ENCODE measurements at regions not wholly inside any gene's neighbourhood (a gene's known extent, or its start where the extent isn't known, plus 50 kb on each side); places are given as distances from the start of the nearest gene placed in this dataset.

- TF ChIP-seq EZH2 (IDR thresholded peaks at IDR 0.05; ENCODE audit: borderline replicate concordance, low read depth, low read length, severe bottlenecking) (no peak), CTCF (IDR thresholded peaks at IDR 0.05; ENCODE audit: borderline replicate concordance, extremely low read depth, low read length, poor library complexity, severe bottlenecking) (no peak)
- Histone ChIP-seq H3K4me1 (ENCODE audit: insufficient read depth, low read length) (no peaks in the 10 kb centered on the region), H3K27me3 (ENCODE audit: insufficient read depth, low read length, poor library complexity) (no peaks in the 10 kb centered on the region), H3K4me3 (ENCODE audit: low read depth in 1 of 2, low read length in 2 of 2) (no peak overlapping the region), H3K36me3 (ENCODE audit: insufficient read depth, low read length) (no peaks in the 10 kb centered on the region), H4K20me1 (ENCODE audit: insufficient read depth, low read length) (no peaks in the 10 kb centered on the region), H3K79me2 (ENCODE audit: insufficient read depth, low read length) (no peaks in the 10 kb centered on the region), H3K27ac (ENCODE audit: low read length) (no peak overlapping the region), H3K4me2 (ENCODE audit: insufficient read depth, low read length) (no peak overlapping the region), H3K9ac (ENCODE audit: low read depth, low read length) (no peak overlapping the region), H3K9me3 (ENCODE audit: insufficient read depth, low read length, severe bottlenecking) (no peaks in the 10 kb centered on the region), H2AFZ (ENCODE audit: low read depth, low read length) (no peak overlapping the region)
- DNase-seq: no peak
- no peak for ATAC-seq (ENCODE audit: insufficient read depth, low read depth)
These were observed 72.6 kb upstream of the MC3R start for GRCh38 chr20:56175884-56176283.

- Histone ChIP-seq H3K4me1 (ENCODE audit: insufficient read depth, low read length) (no peaks in the 10 kb centered on the region), H2AFZ (ENCODE audit: low read depth, low read length) (no peak overlapping the region), H3K27ac (ENCODE audit: low read length) (no peak overlapping the region), H3K9ac (ENCODE audit: low read depth, low read length) (no peak overlapping the region), H3K36me3 (ENCODE audit: insufficient read depth, low read length) (no peaks in the 10 kb centered on the region), H3K4me2 (ENCODE audit: insufficient read depth, low read length) (no peak overlapping the region), H4K20me1 (ENCODE audit: insufficient read depth, low read length) (no peaks in the 10 kb centered on the region), H3K27me3 (ENCODE audit: insufficient read depth, low read length, poor library complexity) (no peaks in the 10 kb centered on the region), H3K79me2 (ENCODE audit: insufficient read depth, low read length) (no peaks in the 10 kb centered on the region), H3K9me3 (ENCODE audit: insufficient read depth, low read length, severe bottlenecking) (no peaks in the 10 kb centered on the region), H3K4me3 (ENCODE audit: low read depth in 1 of 2, low read length in 2 of 2) (no peak overlapping the region)
- no peak for DNase-seq
- ATAC-seq (ENCODE audit: insufficient read depth, low read depth): no peak
- TF ChIP-seq EZH2 (IDR thresholded peaks at IDR 0.05; ENCODE audit: borderline replicate concordance, low read depth, low read length, severe bottlenecking) (no peak), CTCF (IDR thresholded peaks at IDR 0.05; ENCODE audit: borderline replicate concordance, extremely low read depth, low read length, poor library complexity, severe bottlenecking) (no peak)
These were observed 70.3 kb upstream of the MC3R start for GRCh38 chr20:56178219-56178618.

- H3K27ac ChIP-seq (ENCODE audit: low read length): no peak overlapping the region
- DNase-seq: no peak
- H3K9ac ChIP-seq (ENCODE audit: low read depth, low read length): no peak overlapping the region
- TF ChIP-seq EZH2 (IDR thresholded peaks at IDR 0.05; ENCODE audit: borderline replicate concordance, low read depth, low read length, severe bottlenecking): no peak
- H3K79me2 ChIP-seq (ENCODE audit: insufficient read depth, low read length): no peaks in the 10 kb centered on the region
- H3K27me3 ChIP-seq (ENCODE audit: insufficient read depth, low read length, poor library complexity): no peaks in the 10 kb centered on the region
- H2AFZ ChIP-seq (ENCODE audit: low read depth, low read length): no peak overlapping the region
- H3K4me2 ChIP-seq (ENCODE audit: insufficient read depth, low read length): no peak overlapping the region
- ATAC-seq (ENCODE audit: insufficient read depth, low read depth): no peak
- H3K36me3 ChIP-seq (ENCODE audit: insufficient read depth, low read length): no peaks in the 10 kb centered on the region
- H3K4me3 ChIP-seq (ENCODE audit: low read depth in 1 of 2, low read length in 2 of 2): no peak overlapping the region
- H3K9me3 ChIP-seq (ENCODE audit: insufficient read depth, low read length, severe bottlenecking): no peaks in the 10 kb centered on the region
- H4K20me1 ChIP-seq (ENCODE audit: insufficient read depth, low read length): no peaks in the 10 kb centered on the region
- H3K4me1 ChIP-seq (ENCODE audit: insufficient read depth, low read length): no peaks in the 10 kb centered on the region
These were observed 69.5 kb upstream of the MC3R start for GRCh38 chr20:56179051-56179450.

- H3K27me3 ChIP-seq (ENCODE audit: insufficient read depth, low read length, poor library complexity): no peaks in the 10 kb centered on the region
- H4K20me1 ChIP-seq (ENCODE audit: insufficient read depth, low read length): no peaks in the 10 kb centered on the region
- H3K9ac ChIP-seq (ENCODE audit: low read depth, low read length): no peak overlapping the region
- TF ChIP-seq EZH2 (IDR thresholded peaks at IDR 0.05; ENCODE audit: borderline replicate concordance, low read depth, low read length, severe bottlenecking) (no peak), CTCF (IDR thresholded peaks at IDR 0.05; ENCODE audit: borderline replicate concordance, extremely low read depth, low read length, poor library complexity, severe bottlenecking) (peak; percentile 30)
- H3K9me3 ChIP-seq (ENCODE audit: insufficient read depth, low read length, severe bottlenecking): no peaks in the 10 kb centered on the region
- no peak for ATAC-seq (ENCODE audit: insufficient read depth, low read depth)
- H2AFZ ChIP-seq (ENCODE audit: low read depth, low read length): no peak overlapping the region
- no peak overlapping the region for H3K4me2 ChIP-seq (ENCODE audit: insufficient read depth, low read length)
- no peaks in the 10 kb centered on the region for H3K79me2 ChIP-seq (ENCODE audit: insufficient read depth, low read length)
- H3K4me3 ChIP-seq (ENCODE audit: low read depth in 1 of 2, low read length in 2 of 2): no peak overlapping the region
- no peak overlapping the region for H3K27ac ChIP-seq (ENCODE audit: low read length)
- no peak for DNase-seq
- no peaks in the 10 kb centered on the region for H3K4me1 ChIP-seq (ENCODE audit: insufficient read depth, low read length)
- H3K36me3 ChIP-seq (ENCODE audit: insufficient read depth, low read length): no peaks in the 10 kb centered on the region
These were observed 66.9 kb upstream of the MC3R start for GRCh38 chr20:56181583-56181982.

Measured in DND-41 (cell line).